HepG2 (cell line): ENCODE measurements at regions not wholly inside any gene's neighbourhood (a gene's known extent, or its start where the extent isn't known, plus 50 kb on each side); places are given as distances from the start of the nearest gene placed in this dataset.

Source experiments
- CHD2 ChIP-seq: IDR thresholded peaks from 2 replicates; pipeline ENCODE4 v1.6.1; 2011; ENCODE audit warnings: low read depth, low read length, improper control_type of control experiment
- TF ChIP-seq, protein P1 (sequence below): sonication (generic); formaldehyde crosslinking; IDR thresholded peaks from 2 replicates; pipeline ENCODE4 v1.5.0; 2020; ENCODE audit warnings: mild to moderate bottlenecking, missing genetic modification reagents, moderate library complexity

DNA sequence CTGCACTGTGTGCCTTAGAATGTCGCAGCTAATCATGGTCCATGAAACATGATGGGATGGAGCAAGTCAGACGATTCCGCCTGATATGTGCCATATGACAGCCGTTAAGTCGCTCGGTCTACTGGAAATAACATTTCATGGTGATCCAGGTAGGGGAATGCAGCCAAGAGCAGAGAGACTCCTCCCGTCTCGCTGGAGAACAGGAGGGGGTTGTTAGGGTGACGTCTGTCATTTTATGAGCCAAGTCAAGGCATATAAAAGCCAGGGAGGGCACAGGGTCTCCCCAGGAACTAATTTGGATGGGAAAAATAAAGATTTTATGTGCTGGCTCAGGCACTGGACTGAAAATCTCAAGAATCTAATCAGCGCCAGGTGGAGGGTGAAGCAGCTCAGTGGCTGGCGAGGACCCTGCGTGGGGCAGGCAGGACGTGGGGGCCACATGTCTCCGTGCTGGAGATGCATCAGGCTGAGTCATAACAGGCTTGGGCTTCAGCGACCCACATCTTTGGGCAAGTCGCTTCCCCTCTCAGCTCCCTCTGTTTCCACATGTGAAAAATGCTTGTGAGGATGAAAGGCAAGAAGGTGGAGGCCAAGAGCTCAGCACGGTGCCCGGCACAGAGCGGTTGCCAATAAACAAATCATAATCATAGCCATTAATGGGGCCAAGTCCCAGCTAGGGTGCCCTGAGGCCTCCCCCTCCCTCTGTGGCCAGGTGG, 234.6 kb downstream of the ANKRD60 start:
- TF ChIP-seq, protein P1, sequence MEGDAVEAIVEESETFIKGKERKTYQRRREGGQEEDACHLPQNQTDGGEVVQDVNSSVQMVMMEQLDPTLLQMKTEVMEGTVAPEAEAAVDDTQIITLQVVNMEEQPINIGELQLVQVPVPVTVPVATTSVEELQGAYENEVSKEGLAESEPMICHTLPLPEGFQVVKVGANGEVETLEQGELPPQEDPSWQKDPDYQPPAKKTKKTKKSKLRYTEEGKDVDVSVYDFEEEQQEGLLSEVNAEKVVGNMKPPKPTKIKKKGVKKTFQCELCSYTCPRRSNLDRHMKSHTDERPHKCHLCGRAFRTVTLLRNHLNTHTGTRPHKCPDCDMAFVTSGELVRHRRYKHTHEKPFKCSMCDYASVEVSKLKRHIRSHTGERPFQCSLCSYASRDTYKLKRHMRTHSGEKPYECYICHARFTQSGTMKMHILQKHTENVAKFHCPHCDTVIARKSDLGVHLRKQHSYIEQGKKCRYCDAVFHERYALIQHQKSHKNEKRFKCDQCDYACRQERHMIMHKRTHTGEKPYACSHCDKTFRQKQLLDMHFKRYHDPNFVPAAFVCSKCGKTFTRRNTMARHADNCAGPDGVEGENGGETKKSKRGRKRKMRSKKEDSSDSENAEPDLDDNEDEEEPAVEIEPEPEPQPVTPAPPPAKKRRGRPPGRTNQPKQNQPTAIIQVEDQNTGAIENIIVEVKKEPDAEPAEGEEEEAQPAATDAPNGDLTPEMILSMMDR (CRISPR knock-in tag), result no peak
- no peak for TF ChIP-seq CHD2
